GM12878 (cell line): ENCODE measurements at regions not wholly inside any gene's neighbourhood (a gene's known extent, or its start where the extent isn't known, plus 50 kb on each side); places are given as distances from the start of the nearest gene placed in this dataset.

Source experiments
- CHD1 ChIP-seq: IDR thresholded peaks from 2 replicates; pipeline ENCODE4 v1.6.1; 2012; ENCODE audit warnings: low read depth, low read length, improper control_type of control experiment
- CREB1 ChIP-seq: IDR thresholded peaks from 2 replicates; pipeline ENCODE4 v1.6.1; 2012; ENCODE audit warnings: low read depth, mild to moderate bottlenecking, inconsistent platforms
- EGR1 ChIP-seq, 2 experiments: IDR thresholded peaks; 1 replicate in 1 of 2; 2 replicates in 1 of 2; pipeline ENCODE4 v1.6.1; 2011 to 2012; ENCODE audit warnings: low read depth in 2 of 2, low read length in 2 of 2, borderline replicate concordance in 1 of 2, mild to moderate bottlenecking in 1 of 2, moderate library complexity in 1 of 2
- EP300 ChIP-seq, 2 experiments: fragments of 150-350 bp in 1 of 2; IDR thresholded peaks; 2 replicates each; pipeline ENCODE4 v1.6.1; 2011 to 2012; ENCODE audit warnings: low read depth in 2 of 2, low read length in 2 of 2, borderline replicate concordance in 1 of 2, improper control_type of control experiment in 1 of 2, inconsistent platforms in 1 of 2; ENCODE audit not compliant: control insufficient read depth in 1 of 2
- ETV6 ChIP-seq, 2 experiments: fragments of 450-650 bp in 1 of 2; IDR thresholded peaks in 1 of 2; conservative IDR thresholded peaks in 1 of 2; 2 replicates each; pipeline ENCODE4 v1.6.1; 2014; ENCODE audit warnings: antibody characterized with exemption in 1 of 2, borderline replicate concordance in 1 of 2, low read depth in 1 of 2, mild to moderate bottlenecking in 1 of 2, moderate library complexity in 1 of 2
- POLR2A ChIP-seq: IDR thresholded peaks from 2 replicates; pipeline ENCODE4 v1.6.1; 2011; ENCODE audit warnings: low read depth, mild to moderate bottlenecking, low read length
- POLR2AphosphoS2 ChIP-seq: IDR thresholded peaks from 2 replicates; pipeline ENCODE4 v1.6.1; 2011; ENCODE audit warnings: low read depth, mild to moderate bottlenecking, low read length, improper control_type of control experiment, moderate library complexity
- RFX5 ChIP-seq: IDR thresholded peaks from 2 replicates; pipeline ENCODE4 v1.6.1; 2011; ENCODE audit warnings: low read depth, low read length, improper control_type of control experiment
- SUZ12 ChIP-seq: fragments of 200-600 bp; sonication (generic); IDR thresholded peaks from one replicate; pipeline ENCODE4 v1.6.1; 2018; ENCODE audit warnings: antibody characterized with exemption, mild to moderate bottlenecking; ENCODE audit not compliant: unreplicated experiment
- USF2 ChIP-seq: IDR thresholded peaks from 2 replicates; pipeline ENCODE4 v1.6.1; 2011; ENCODE audit warnings: low read depth, low read length, improper control_type of control experiment, borderline replicate concordance
- TF ChIP-seq, protein P1 (sequence below): IDR thresholded peaks from 2 replicates; pipeline ENCODE4 v1.6.1; 2012; ENCODE audit warnings: low read depth, low read length, improper control_type of control experiment
- TF ChIP-seq, protein P2 (sequence below), 3 experiments: IDR thresholded peaks in 2 of 3; conservative IDR thresholded peaks in 1 of 3; 2 replicates each; pipeline ENCODE4 v1.5.1; 2011; ENCODE audit warnings: low read depth in 3 of 3, low read length in 3 of 3, mild to moderate bottlenecking in 3 of 3, control low read depth in 2 of 3, moderate library complexity in 2 of 3, inconsistent platforms in 1 of 3, mixed read lengths in 1 of 3; ENCODE audit not compliant: control insufficient read depth in 2 of 3, insufficient read depth in 1 of 3; ENCODE audit errors: extremely low read depth in 1 of 3
- TF ChIP-seq, protein P3 (sequence below): fragments of 150-350 bp; IDR thresholded peaks from 2 replicates; pipeline ENCODE4 v1.6.1; 2016; ENCODE audit warnings: low read depth, low read length

GRCh38 chr2:16080516-16080915 is 140.2 kb downstream of the MYCN start:
- TF ChIP-seq POLR2A (no peak), EP300 (IDR thresholded peaks at IDR 0.05; ENCODE audit: borderline replicate concordance in 1 of 2, control insufficient read depth in 1 of 2, low read depth in 2 of 2, low read length in 2 of 2) (no peak), EGR1 (IDR thresholded peaks at IDR 0.05; ENCODE audit: borderline replicate concordance in 1 of 2, low read depth in 2 of 2, low read length in 2 of 2) (no peak), USF2 (no peak), CHD1 (no peak), SUZ12 (no peak), CREB1 (no peak), RFX5 (no peak), ETV6 (conservative IDR thresholded peaks at IDR 0.05 in 1 of 2, IDR thresholded peaks at IDR 0.05 in 1 of 2; ENCODE audit: borderline replicate concordance in 1 of 2, low read depth in 1 of 2) (no peak), POLR2AphosphoS2 (no peak)
- TF ChIP-seq, protein P1, sequence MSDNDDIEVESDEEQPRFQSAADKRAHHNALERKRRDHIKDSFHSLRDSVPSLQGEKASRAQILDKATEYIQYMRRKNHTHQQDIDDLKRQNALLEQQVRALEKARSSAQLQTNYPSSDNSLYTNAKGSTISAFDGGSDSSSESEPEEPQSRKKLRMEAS: no peak
- TF ChIP-seq, protein P2, sequence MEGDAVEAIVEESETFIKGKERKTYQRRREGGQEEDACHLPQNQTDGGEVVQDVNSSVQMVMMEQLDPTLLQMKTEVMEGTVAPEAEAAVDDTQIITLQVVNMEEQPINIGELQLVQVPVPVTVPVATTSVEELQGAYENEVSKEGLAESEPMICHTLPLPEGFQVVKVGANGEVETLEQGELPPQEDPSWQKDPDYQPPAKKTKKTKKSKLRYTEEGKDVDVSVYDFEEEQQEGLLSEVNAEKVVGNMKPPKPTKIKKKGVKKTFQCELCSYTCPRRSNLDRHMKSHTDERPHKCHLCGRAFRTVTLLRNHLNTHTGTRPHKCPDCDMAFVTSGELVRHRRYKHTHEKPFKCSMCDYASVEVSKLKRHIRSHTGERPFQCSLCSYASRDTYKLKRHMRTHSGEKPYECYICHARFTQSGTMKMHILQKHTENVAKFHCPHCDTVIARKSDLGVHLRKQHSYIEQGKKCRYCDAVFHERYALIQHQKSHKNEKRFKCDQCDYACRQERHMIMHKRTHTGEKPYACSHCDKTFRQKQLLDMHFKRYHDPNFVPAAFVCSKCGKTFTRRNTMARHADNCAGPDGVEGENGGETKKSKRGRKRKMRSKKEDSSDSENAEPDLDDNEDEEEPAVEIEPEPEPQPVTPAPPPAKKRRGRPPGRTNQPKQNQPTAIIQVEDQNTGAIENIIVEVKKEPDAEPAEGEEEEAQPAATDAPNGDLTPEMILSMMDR (IDR thresholded peaks at IDR 0.05 in 2 of 3, conservative IDR thresholded peaks at IDR 0.05 in 1 of 3; ENCODE audit: control insufficient read depth in 2 of 3, extremely low read depth in 1 of 3, insufficient read depth in 1 of 3, low read depth in 3 of 3, low read length in 3 of 3): no peak
- TF ChIP-seq, protein P3, sequence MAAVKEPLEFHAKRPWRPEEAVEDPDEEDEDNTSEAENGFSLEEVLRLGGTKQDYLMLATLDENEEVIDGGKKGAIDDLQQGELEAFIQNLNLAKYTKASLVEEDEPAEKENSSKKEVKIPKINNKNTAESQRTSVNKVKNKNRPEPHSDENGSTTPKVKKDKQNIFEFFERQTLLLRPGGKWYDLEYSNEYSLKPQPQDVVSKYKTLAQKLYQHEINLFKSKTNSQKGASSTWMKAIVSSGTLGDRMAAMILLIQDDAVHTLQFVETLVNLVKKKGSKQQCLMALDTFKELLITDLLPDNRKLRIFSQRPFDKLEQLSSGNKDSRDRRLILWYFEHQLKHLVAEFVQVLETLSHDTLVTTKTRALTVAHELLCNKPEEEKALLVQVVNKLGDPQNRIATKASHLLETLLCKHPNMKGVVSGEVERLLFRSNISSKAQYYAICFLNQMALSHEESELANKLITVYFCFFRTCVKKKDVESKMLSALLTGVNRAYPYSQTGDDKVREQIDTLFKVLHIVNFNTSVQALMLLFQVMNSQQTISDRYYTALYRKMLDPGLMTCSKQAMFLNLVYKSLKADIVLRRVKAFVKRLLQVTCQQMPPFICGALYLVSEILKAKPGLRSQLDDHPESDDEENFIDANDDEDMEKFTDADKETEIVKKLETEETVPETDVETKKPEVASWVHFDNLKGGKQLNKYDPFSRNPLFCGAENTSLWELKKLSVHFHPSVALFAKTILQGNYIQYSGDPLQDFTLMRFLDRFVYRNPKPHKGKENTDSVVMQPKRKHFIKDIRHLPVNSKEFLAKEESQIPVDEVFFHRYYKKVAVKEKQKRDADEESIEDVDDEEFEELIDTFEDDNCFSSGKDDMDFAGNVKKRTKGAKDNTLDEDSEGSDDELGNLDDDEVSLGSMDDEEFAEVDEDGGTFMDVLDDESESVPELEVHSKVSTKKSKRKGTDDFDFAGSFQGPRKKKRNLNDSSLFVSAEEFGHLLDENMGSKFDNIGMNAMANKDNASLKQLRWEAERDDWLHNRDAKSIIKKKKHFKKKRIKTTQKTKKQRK: no peak
